ENCODE measurements at regions not wholly inside any gene's neighbourhood (a gene's known extent, or its start where the extent isn't known, plus 50 kb on each side); places are given as distances from the start of the nearest gene placed in this dataset.

GRCh38 chr9:21661626-21662025, 140.8 kb upstream of the MTAP start:
- no peaks in the 10 kb centered on the region for H3K36me3 ChIP-seq (ENCODE audit: low read depth, missing control alignments)
- no peak overlapping the region for H3K4me3 ChIP-seq
- TF ChIP-seq, protein P1, sequence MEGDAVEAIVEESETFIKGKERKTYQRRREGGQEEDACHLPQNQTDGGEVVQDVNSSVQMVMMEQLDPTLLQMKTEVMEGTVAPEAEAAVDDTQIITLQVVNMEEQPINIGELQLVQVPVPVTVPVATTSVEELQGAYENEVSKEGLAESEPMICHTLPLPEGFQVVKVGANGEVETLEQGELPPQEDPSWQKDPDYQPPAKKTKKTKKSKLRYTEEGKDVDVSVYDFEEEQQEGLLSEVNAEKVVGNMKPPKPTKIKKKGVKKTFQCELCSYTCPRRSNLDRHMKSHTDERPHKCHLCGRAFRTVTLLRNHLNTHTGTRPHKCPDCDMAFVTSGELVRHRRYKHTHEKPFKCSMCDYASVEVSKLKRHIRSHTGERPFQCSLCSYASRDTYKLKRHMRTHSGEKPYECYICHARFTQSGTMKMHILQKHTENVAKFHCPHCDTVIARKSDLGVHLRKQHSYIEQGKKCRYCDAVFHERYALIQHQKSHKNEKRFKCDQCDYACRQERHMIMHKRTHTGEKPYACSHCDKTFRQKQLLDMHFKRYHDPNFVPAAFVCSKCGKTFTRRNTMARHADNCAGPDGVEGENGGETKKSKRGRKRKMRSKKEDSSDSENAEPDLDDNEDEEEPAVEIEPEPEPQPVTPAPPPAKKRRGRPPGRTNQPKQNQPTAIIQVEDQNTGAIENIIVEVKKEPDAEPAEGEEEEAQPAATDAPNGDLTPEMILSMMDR (IDR thresholded peaks at IDR 0.05): no peak
- TF ChIP-seq POLR2A (IDR thresholded peaks at IDR 0.05): no peak
- no peaks in the 10 kb centered on the region for H3K9me3 ChIP-seq
- H3K4me1 ChIP-seq: no peaks in the 10 kb centered on the region
- intact Hi-C loops (cut with DNase I; ENCODE audit: low total_unique reads): no loop called here
- H3K27me3 ChIP-seq: no peaks in the 10 kb centered on the region
- H3K27ac ChIP-seq: no peak overlapping the region
- DNase-seq: no peak

- H3K4me3 ChIP-seq: no peak overlapping the region
- intact Hi-C loops (cut with DNase I; ENCODE audit: low total_unique reads): no loop called here
- no peaks in the 10 kb centered on the region for H3K27me3 ChIP-seq
- H3K4me1 ChIP-seq: no peaks in the 10 kb centered on the region
- no peaks in the 10 kb centered on the region for H3K36me3 ChIP-seq (ENCODE audit: low read depth, missing control alignments)
- DNase-seq: no peak
- no peaks in the 10 kb centered on the region for H3K9me3 ChIP-seq
- TF ChIP-seq, protein P1 (IDR thresholded peaks at IDR 0.05): no peak
- no peak for TF ChIP-seq POLR2A (IDR thresholded peaks at IDR 0.05)
- 66 to 71% methylated on average over 3 of the region's 3 CpGs for WGBS, 2 donors
- no peak overlapping the region for H3K27ac ChIP-seq
Measured at GRCh38 chr9:21668516-21668915, 133.9 kb upstream of the MTAP start.

GRCh38 chr9:21669701-21670100, 132.7 kb upstream of the MTAP start:
- Histone ChIP-seq H3K4me1 (no peaks in the 10 kb centered on the region), H3K9me3 (no peaks in the 10 kb centered on the region), H3K27ac (no peak overlapping the region), H3K36me3 (ENCODE audit: low read depth, missing control alignments) (no peaks in the 10 kb centered on the region), H3K4me3 (no peak overlapping the region), H3K27me3 (no peaks in the 10 kb centered on the region)
- DNase-seq: no peak
- TF ChIP-seq, protein P1 (IDR thresholded peaks at IDR 0.05): no peak
- no peak for TF ChIP-seq POLR2A (IDR thresholded peaks at IDR 0.05)
- WGBS, 2 donors: 69 to 73% methylated on average over 3 of the region's 3 CpGs
- intact Hi-C loops (cut with DNase I; ENCODE audit: low total_unique reads): no loop called here

DNA sequence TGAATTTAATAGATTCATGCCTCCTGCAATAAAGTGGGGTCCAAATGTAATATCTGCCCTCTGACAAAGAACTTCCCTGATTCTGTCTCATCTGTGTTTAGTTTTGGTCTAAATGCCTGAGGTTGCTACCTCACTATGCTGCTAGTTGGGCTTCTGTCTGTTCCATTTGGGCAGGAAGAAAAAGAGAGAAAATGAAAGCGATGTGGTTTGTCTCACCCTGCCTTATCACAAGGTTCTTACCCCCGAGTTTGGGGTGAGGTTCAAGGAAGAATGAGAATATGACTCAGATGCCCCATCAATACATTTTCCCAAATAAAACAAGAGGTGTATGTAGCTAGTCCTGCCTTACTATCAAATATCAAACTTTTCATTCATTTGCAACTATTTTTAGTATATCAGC, 132.1 kb upstream of the MTAP start:
- 75 to 76% methylated on average over 2 of the region's 2 CpGs for whole genome bisulfite sequencing, 2 donors
- no peaks in the 10 kb centered on the region for H3K9me3 ChIP-seq
- no peaks in the 10 kb centered on the region for H3K4me1 ChIP-seq
- TF ChIP-seq, protein P1 (IDR thresholded peaks at IDR 0.05): no peak
- no peaks in the 10 kb centered on the region for H3K36me3 ChIP-seq (ENCODE audit: low read depth, missing control alignments)
- H3K27me3 ChIP-seq: no peaks in the 10 kb centered on the region
- H3K4me3 ChIP-seq: no peak overlapping the region
- DNase-seq: no peak
- intact Hi-C loops (cut with DNase I; ENCODE audit: low total_unique reads): no loop called here
- H3K27ac ChIP-seq: no peak overlapping the region

GRCh38 chr9:21672140-21672539, 130.3 kb upstream of the MTAP start:
- no peak for DNase-seq
- Histone ChIP-seq H3K4me3 (no peak overlapping the region), H3K9me3 (no peaks in the 10 kb centered on the region), H3K36me3 (ENCODE audit: low read depth, missing control alignments) (no peaks in the 10 kb centered on the region), H3K27ac (no peak overlapping the region), H3K27me3 (no peaks in the 10 kb centered on the region), H3K4me1 (no peaks in the 10 kb centered on the region)
- TF ChIP-seq POLR2A (IDR thresholded peaks at IDR 0.05): no peak
- TF ChIP-seq, protein P1 (IDR thresholded peaks at IDR 0.05): no peak
- 62% methylated on average over 4 of the region's 4 CpGs for WGBS, 2 donors
- intact Hi-C loops (cut with DNase I; ENCODE audit: low total_unique reads): no loop called here
